ENCODE measurements at regions not wholly inside any gene's neighbourhood (a gene's known extent, or its start where the extent isn't known, plus 50 kb on each side); places are given as distances from the start of the nearest gene placed in this dataset.

DNA sequence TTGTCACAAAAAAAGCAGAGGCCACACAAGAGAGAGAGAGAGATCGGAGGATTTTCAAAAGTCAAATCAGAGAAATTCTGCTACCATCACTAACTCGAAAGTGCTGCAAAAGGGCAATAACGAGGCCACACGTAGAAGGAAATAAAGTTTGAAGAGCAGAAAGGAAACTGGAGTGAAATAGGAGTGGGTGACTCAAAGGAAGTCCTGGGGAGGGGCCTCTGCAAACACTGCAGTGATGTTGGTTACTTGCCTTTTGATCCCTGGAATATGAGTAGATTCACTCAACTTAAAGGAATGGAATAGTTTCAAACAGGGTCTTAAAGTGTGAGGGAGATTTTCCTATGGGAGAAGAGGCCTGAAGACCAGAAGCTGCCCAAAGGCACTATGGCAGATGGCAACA, 663.4 kb upstream of the LCORL start:
- H3K4me3 Mint-ChIP-seq = no peak overlapping the region
- no peak overlapping the region for H3K27ac Mint-ChIP-seq (ENCODE audit: unreplicated experiment)
- H3K36me3 Mint-ChIP-seq (ENCODE audit: low read depth) = no peaks in the 10 kb centered on the region
- H3K4me1 Mint-ChIP-seq = peaks cover 2% of the 10 kb centered on the region
- H3K9me3 Mint-ChIP-seq = no peaks in the 10 kb centered on the region
- no peak for DNase-seq (ENCODE audit: low read depth, low spot score)
- no peaks in the 10 kb centered on the region for H3K27me3 Mint-ChIP-seq (ENCODE audit: low read depth)
- TF ChIP-seq, protein P1, sequence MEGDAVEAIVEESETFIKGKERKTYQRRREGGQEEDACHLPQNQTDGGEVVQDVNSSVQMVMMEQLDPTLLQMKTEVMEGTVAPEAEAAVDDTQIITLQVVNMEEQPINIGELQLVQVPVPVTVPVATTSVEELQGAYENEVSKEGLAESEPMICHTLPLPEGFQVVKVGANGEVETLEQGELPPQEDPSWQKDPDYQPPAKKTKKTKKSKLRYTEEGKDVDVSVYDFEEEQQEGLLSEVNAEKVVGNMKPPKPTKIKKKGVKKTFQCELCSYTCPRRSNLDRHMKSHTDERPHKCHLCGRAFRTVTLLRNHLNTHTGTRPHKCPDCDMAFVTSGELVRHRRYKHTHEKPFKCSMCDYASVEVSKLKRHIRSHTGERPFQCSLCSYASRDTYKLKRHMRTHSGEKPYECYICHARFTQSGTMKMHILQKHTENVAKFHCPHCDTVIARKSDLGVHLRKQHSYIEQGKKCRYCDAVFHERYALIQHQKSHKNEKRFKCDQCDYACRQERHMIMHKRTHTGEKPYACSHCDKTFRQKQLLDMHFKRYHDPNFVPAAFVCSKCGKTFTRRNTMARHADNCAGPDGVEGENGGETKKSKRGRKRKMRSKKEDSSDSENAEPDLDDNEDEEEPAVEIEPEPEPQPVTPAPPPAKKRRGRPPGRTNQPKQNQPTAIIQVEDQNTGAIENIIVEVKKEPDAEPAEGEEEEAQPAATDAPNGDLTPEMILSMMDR (conservative IDR thresholded peaks at IDR 0.05) = no peak

DNA sequence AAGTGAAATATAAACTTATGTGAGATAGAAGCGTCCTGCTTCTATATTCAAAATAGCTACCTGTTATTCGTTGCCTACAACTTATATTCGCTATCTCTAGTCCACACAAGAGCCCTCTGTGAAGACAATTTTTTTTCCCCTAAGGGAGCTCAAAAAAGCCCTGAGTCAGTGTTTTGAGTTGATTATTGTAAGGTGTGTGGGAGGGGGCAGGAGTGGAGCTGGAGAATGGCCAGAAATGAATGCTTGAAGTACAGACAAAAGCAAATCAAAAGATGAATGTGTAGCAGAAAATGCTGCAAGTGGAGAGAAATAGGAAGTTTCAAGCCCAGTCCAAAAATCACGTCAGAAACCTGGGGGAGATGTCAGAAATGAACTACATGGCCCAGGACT, 655.0 kb upstream of the LCORL start:
- H3K4me1 Mint-ChIP-seq = peaks cover 31% of the 10 kb centered on the region
- no peaks in the 10 kb centered on the region for H3K36me3 Mint-ChIP-seq (ENCODE audit: low read depth)

DNA sequence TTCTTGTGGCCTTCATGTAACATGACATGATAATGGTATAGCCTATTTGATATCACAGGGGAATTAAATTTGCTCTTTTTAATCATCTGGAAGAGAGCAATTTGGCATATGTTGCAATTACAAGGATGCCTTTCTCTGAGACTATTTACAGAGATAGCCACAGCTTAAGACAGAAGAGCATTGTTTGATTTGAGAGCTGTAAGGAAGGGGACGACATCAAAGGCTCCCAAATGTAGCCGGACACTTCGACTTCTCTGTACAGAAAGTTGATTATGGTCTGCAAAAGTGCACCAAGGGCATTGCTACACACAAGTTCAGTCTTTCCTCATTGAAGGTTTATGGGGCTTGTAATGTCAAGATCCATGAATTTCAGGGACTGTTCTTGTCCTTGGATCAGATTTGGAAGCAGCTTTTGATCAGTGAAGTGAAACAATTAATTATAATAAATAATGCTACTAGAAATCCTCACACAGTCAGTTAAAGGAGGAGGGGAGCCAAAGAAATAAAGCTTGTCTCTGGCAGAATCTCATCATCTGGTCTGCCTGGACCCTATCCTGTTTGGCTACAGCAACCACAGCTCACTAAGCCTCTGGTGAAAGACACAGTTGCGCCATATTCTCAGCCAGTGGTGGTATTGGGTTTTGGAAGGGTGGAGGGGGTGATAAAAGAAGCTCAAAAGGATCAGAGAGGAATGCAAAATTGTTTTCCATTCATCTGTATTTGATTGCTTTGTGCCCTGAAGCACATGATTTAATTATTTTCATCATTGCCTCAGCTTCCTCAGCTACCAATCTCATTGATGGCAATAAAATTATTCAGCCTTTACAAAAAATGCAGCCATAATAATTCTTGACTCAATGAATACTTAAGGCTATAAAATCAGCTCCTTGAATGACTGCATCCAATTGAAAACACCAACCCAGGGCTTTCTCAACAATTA, 654.3 kb upstream of the LCORL start:
- Mint-ChIP-seq H3K27me3 (ENCODE audit: low read depth) (no peaks in the 10 kb centered on the region), H3K4me3 (no peak overlapping the region), H3K9me3 (peaks cover 3% of the 10 kb centered on the region), H3K4me1 (peaks cover 31% of the 10 kb centered on the region), H3K36me3 (ENCODE audit: low read depth) (no peaks in the 10 kb centered on the region), H3K27ac (ENCODE audit: unreplicated experiment) (peak overlapping the region; percentile 65)
- TF ChIP-seq, protein P1 (conservative IDR thresholded peaks at IDR 0.05) = no peak
- no peak for DNase-seq (ENCODE audit: low read depth, low spot score)

More for the DNA sequence above, 655.0 kb upstream of the LCORL start:
- H3K9me3 Mint-ChIP-seq = peaks cover 3% of the 10 kb centered on the region
- TF ChIP-seq, protein P1 (conservative IDR thresholded peaks at IDR 0.05) = no peak
- H3K27me3 Mint-ChIP-seq (ENCODE audit: low read depth) = no peaks in the 10 kb centered on the region
- H3K27ac Mint-ChIP-seq (ENCODE audit: unreplicated experiment) = peak overlapping the region; percentile 88
- DNase-seq (ENCODE audit: low read depth, low spot score) = no peak
- H3K4me3 Mint-ChIP-seq = no peak overlapping the region

DNA sequence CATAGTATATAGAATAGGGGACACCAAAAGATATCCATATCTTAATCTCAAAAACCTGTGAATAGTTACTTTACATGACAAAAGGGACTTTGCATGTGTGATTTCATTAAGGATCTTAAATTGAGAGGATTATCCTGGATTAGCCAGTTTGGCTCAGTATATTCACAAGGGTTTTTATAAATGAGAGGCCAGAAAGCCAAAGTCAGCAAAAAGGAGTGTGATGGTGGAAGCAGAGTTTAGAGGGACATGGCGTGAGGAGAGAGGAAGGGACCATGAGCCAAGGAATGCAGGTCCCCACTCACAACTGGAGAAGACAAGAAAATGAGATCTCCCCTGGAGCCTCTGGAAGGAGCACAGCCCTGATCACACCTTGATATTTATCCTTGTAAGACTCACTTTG, 648.5 kb upstream of the LCORL start:
- peaks cover 7% of the 10 kb centered on the region for H3K9me3 Mint-ChIP-seq
- DNase-seq (ENCODE audit: low read depth, low spot score) = no peak
- H3K27ac Mint-ChIP-seq (ENCODE audit: unreplicated experiment) = no peak overlapping the region
- no peak overlapping the region for H3K4me3 Mint-ChIP-seq
- H3K27me3 Mint-ChIP-seq (ENCODE audit: low read depth) = peaks cover 12% of the 10 kb centered on the region
- H3K36me3 Mint-ChIP-seq (ENCODE audit: low read depth) = no peaks in the 10 kb centered on the region
- peaks cover 8% of the 10 kb centered on the region for H3K4me1 Mint-ChIP-seq
- TF ChIP-seq, protein P1 (conservative IDR thresholded peaks at IDR 0.05) = no peak

DNA sequence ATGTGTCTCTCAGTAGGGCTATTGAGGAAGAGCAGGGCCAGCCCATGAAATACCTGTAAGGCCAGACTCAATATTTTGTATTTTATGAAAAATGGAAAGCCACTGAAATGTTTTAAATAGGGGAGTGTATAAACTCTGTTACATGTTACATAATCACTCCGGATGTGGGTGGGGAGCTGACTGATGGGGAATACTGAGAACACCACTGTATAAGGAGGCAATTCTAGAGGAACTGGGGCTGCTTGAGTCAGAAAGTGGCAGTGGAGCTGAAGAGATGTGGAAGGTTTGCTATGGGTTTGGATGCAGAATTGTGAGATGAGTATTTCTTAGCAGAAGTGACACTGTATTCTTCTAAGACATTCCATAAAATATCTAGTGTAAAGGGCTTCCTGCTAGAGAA, 647.8 kb upstream of the LCORL start:
- Mint-ChIP-seq H3K4me3 (no peak overlapping the region), H3K9me3 (peaks cover 10% of the 10 kb centered on the region), H3K36me3 (ENCODE audit: low read depth) (no peaks in the 10 kb centered on the region), H3K4me1 (peaks cover 6% of the 10 kb centered on the region), H3K27ac (ENCODE audit: unreplicated experiment) (no peak overlapping the region), H3K27me3 (ENCODE audit: low read depth) (peaks cover 12% of the 10 kb centered on the region)
- DNase-seq (ENCODE audit: low read depth, low spot score) = no peak
- TF ChIP-seq, protein P1 (conservative IDR thresholded peaks at IDR 0.05) = no peak
